ENCODE measurements at regions not wholly inside any gene's neighbourhood (a gene's known extent, or its start where the extent isn't known, plus 50 kb on each side); places are given as distances from the start of the nearest gene placed in this dataset.

DNA sequence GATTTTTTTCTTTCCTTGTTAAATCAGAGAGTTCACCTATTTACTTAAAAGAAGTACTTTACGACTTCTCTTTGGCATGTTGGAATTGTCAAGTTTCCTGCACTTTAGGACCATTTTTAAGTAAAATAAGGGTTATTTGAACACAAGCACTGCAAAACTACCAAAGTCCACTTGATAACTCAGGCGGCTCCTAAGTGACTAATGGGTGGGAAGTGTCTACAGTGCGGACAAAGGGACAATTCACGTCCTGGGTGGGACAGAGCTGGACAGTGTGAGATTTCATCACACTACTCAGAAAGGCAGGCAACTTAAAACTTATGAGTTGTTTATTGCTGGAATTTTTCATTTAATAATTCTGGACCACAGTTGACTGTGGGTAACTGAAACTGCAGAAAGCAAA lies 590.2 kb upstream of the UBE2E2 start:
- TF ChIP-seq, protein P1, sequence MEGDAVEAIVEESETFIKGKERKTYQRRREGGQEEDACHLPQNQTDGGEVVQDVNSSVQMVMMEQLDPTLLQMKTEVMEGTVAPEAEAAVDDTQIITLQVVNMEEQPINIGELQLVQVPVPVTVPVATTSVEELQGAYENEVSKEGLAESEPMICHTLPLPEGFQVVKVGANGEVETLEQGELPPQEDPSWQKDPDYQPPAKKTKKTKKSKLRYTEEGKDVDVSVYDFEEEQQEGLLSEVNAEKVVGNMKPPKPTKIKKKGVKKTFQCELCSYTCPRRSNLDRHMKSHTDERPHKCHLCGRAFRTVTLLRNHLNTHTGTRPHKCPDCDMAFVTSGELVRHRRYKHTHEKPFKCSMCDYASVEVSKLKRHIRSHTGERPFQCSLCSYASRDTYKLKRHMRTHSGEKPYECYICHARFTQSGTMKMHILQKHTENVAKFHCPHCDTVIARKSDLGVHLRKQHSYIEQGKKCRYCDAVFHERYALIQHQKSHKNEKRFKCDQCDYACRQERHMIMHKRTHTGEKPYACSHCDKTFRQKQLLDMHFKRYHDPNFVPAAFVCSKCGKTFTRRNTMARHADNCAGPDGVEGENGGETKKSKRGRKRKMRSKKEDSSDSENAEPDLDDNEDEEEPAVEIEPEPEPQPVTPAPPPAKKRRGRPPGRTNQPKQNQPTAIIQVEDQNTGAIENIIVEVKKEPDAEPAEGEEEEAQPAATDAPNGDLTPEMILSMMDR (conservative IDR thresholded peaks at IDR 0.05; ENCODE audit: low read depth, low read length): no peak
- no peak for TF ChIP-seq EZH2 (IDR thresholded peaks at IDR 0.05; ENCODE audit: low read length, unreplicated experiment)
